ENCODE measurements at regions not wholly inside any gene's neighbourhood (a gene's known extent, or its start where the extent isn't known, plus 50 kb on each side); places are given as distances from the start of the nearest gene placed in this dataset.

- Histone ChIP-seq H3K36me3 (ENCODE audit: control insufficient read depth, insufficient read depth, low read length) (no peaks in the 10 kb centered on the region), H3K27me3 (ENCODE audit: control insufficient read depth, insufficient read depth, low read length) (no peaks in the 10 kb centered on the region), H3K27ac (ENCODE audit: low read length) (no peak overlapping the region), H3K4me3 (ENCODE audit: low read length) (no peak overlapping the region), H3K9me3 (ENCODE audit: control insufficient read depth, insufficient read depth, low read length) (no peaks in the 10 kb centered on the region), H3K4me1 (ENCODE audit: control insufficient read depth, insufficient read depth, low read length) (no peaks in the 10 kb centered on the region)
- DNase-seq (ENCODE audit: low read depth, low spot score), result no peak
- no CpG with 5 or more reads among the region's 5 CpGs for WGBS (ENCODE audit: insufficient coverage, insufficient read length)
Measured at GRCh38 chr12:124094733-124095132, 121.7 kb downstream of the ZNF664 start.

DNA sequence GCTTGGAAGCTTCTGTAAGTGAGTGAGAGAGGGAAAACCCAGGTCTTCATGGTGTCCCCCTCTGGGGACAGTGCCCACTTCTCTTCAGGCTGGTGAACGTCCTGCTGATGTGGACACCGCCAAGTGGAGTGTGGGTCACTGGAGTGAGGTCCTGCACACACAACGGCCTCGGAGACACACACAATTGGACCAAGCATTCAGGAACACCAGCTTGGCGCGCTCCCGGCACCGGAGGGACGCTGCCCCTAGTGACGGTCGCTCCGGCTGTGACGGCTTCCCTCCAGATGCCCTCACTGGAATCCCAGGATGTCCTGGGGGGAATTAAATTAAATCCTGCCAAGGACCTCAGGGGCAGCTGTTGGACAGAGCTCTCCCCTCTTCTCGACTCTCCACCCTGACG, 123.1 kb downstream of the ZNF664 start:
- no peak overlapping the region for H3K27ac ChIP-seq (ENCODE audit: low read length)
- no peaks in the 10 kb centered on the region for H3K27me3 ChIP-seq (ENCODE audit: control insufficient read depth, insufficient read depth, low read length)
- WGBS (ENCODE audit: insufficient coverage, insufficient read length), result no CpG with 5 or more reads among the region's 15 CpGs
- no peak overlapping the region for H3K4me3 ChIP-seq (ENCODE audit: low read length)
- H3K36me3 ChIP-seq (ENCODE audit: control insufficient read depth, insufficient read depth, low read length), result no peaks in the 10 kb centered on the region
- no peaks in the 10 kb centered on the region for H3K9me3 ChIP-seq (ENCODE audit: control insufficient read depth, insufficient read depth, low read length)
- DNase-seq (ENCODE audit: low read depth, low spot score), result no peak
- H3K4me1 ChIP-seq (ENCODE audit: control insufficient read depth, insufficient read depth, low read length), result no peaks in the 10 kb centered on the region

DNA sequence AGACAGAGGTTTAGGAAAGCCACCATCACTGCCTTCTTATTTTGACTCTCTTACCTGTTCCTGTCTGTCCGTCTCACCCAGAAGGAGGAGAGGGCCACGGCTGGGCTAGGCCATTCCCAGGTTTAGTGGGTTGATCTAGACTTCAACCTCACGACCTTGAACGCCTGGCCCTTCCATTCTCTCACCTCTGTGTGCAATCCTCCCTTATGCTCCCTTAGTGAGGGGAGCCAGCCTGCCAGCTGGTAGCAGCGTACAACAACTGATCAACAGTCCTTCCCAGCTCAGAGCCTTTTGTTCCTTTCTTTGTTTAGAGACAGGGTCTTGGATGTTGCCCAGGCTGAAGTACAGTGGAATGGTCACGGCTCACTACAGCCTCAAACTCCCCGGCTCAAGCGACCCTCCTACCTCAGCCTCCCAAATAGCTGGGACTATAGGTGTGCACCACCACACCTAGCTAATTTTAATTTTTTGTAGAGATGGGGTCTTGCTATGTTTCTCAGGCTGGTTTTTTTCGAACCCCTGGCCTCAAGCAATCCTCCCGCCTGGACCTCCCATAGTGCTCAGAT, 123.9 kb downstream of the ZNF664 start:
- H3K4me3 ChIP-seq (ENCODE audit: low read length), result no peak overlapping the region
- no CpG with 5 or more reads among the region's 10 CpGs for WGBS (ENCODE audit: insufficient coverage, insufficient read length)
- no peaks in the 10 kb centered on the region for H3K36me3 ChIP-seq (ENCODE audit: control insufficient read depth, insufficient read depth, low read length)
- no peaks in the 10 kb centered on the region for H3K4me1 ChIP-seq (ENCODE audit: control insufficient read depth, insufficient read depth, low read length)
- H3K27ac ChIP-seq (ENCODE audit: low read length), result no peak overlapping the region
- H3K27me3 ChIP-seq (ENCODE audit: control insufficient read depth, insufficient read depth, low read length), result no peaks in the 10 kb centered on the region
- H3K9me3 ChIP-seq (ENCODE audit: control insufficient read depth, insufficient read depth, low read length), result no peaks in the 10 kb centered on the region
- DNase-seq (ENCODE audit: low read depth, low spot score), result no peak

DNA sequence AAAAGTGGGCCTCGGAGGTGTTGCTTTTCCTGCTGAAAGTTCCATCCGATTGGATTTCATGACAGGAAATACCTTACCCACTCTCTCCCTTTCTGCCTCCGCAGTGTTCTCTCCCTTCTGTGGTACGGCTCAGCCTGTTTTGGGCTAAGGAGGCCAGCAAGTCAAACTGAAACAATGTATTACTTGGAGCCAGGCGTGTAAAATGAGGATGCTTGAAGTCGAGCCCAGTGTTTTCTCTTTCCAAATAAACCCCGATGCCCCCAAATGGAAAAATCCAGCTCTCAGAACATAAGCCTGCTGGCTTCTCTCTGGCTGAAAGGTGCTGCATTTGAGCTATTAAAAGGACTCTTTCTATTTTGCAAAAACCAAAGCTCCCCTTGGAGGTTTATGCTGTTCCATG, 124.7 kb downstream of the ZNF664 start:
- no peak for DNase-seq (ENCODE audit: low read depth, low spot score)
- no peak overlapping the region for H3K4me3 ChIP-seq (ENCODE audit: low read length)
- no peak overlapping the region for H3K27ac ChIP-seq (ENCODE audit: low read length)
- no peaks in the 10 kb centered on the region for H3K27me3 ChIP-seq (ENCODE audit: control insufficient read depth, insufficient read depth, low read length)
- no CpG with 5 or more reads among the region's 7 CpGs for WGBS (ENCODE audit: insufficient coverage, insufficient read length)
- no peaks in the 10 kb centered on the region for H3K36me3 ChIP-seq (ENCODE audit: control insufficient read depth, insufficient read depth, low read length)
- no peaks in the 10 kb centered on the region for H3K4me1 ChIP-seq (ENCODE audit: control insufficient read depth, insufficient read depth, low read length)
- no peaks in the 10 kb centered on the region for H3K9me3 ChIP-seq (ENCODE audit: control insufficient read depth, insufficient read depth, low read length)

DNA sequence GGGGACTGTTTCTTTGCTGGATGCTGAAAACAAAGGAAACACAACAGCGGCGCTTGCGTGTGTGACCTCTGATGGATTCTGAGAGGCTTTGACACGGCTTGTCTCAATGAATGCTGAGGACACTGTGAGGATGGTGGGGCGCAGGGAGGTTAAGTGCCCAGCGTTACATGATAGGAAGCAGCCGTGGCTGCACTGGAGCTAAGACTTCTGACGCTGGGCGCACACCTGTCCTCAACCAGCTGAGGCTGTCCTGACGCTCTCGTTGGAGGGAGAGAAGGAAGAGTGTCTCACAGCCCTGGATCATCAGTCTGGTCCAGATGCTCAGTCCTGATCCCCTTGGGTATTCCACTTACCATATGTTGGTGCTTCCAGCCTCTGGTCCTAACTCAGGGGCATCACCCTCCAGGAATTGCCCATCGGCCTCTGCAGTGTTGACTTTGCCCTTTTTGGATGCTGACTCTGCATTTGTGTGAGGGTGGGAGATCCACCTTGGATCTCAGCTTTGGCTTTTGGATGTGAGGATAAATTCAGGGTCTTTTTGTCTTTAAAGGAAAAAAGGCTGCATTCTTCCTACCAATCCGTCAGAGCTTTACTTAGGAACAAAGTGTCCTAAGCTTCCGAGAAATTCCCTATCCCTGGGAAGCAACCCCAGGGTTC, 125.2 kb downstream of the ZNF664 start:
- Histone ChIP-seq H3K27ac (ENCODE audit: low read length) (no peak overlapping the region), H3K27me3 (ENCODE audit: control insufficient read depth, insufficient read depth, low read length) (no peaks in the 10 kb centered on the region), H3K9me3 (ENCODE audit: control insufficient read depth, insufficient read depth, low read length) (peaks cover 1% of the 10 kb centered on the region; the same call in 1 of the 2 replicates), H3K4me3 (ENCODE audit: low read length) (no peak overlapping the region), H3K4me1 (ENCODE audit: control insufficient read depth, insufficient read depth, low read length) (no peaks in the 10 kb centered on the region), H3K36me3 (ENCODE audit: control insufficient read depth, insufficient read depth, low read length) (no peaks in the 10 kb centered on the region)
- DNase-seq (ENCODE audit: low read depth, low spot score), result no peak
- no CpG with 5 or more reads among the region's 14 CpGs for WGBS (ENCODE audit: insufficient coverage, insufficient read length)

DNA sequence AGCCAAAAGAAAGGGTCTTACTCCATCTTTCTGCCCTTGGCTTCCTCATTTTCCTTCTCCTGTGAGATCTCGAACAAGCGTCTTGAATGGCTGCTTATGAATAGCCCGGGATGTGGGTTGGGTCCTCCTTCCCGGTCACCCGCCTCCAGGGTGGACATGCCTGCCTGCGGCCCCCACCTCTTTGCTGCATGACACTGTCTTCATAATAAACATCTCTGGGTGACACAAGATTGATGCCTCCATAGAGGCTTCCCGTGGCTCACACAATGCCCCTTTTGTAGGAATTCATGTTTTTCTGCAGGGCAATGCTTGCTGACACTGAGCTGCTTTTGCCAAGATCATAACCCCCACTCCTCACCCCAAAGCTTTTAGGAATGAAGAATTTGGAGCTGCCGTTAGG, 125.9 kb downstream of the ZNF664 start:
- DNase-seq (ENCODE audit: low read depth, low spot score), result no peak
- Histone ChIP-seq H3K4me3 (ENCODE audit: low read length) (no peak overlapping the region), H3K36me3 (ENCODE audit: control insufficient read depth, insufficient read depth, low read length) (no peaks in the 10 kb centered on the region), H3K4me1 (ENCODE audit: control insufficient read depth, insufficient read depth, low read length) (no peaks in the 10 kb centered on the region), H3K27me3 (ENCODE audit: control insufficient read depth, insufficient read depth, low read length) (no peaks in the 10 kb centered on the region), H3K27ac (ENCODE audit: low read length) (no peak overlapping the region), H3K9me3 (ENCODE audit: control insufficient read depth, insufficient read depth, low read length) (peaks cover 1% of the 10 kb centered on the region; the same call in 1 of the 2 replicates)
- WGBS (ENCODE audit: insufficient coverage, insufficient read length), result no CpG with 5 or more reads among the region's 8 CpGs

- H3K27ac ChIP-seq (ENCODE audit: low read length), result no peak overlapping the region
- WGBS (ENCODE audit: insufficient coverage, insufficient read length), result no CpG with 5 or more reads among the region's 16 CpGs
- H3K27me3 ChIP-seq (ENCODE audit: control insufficient read depth, insufficient read depth, low read length), result no peaks in the 10 kb centered on the region
- no peaks in the 10 kb centered on the region for H3K4me1 ChIP-seq (ENCODE audit: control insufficient read depth, insufficient read depth, low read length)
- peaks cover 1% of the 10 kb centered on the region; the same call in 1 of the 2 replicates for H3K9me3 ChIP-seq (ENCODE audit: control insufficient read depth, insufficient read depth, low read length)
- no peak overlapping the region for H3K4me3 ChIP-seq (ENCODE audit: low read length)
- no peak for DNase-seq (ENCODE audit: low read depth, low spot score)
- H3K36me3 ChIP-seq (ENCODE audit: control insufficient read depth, insufficient read depth, low read length), result no peaks in the 10 kb centered on the region
Measured at GRCh38 chr12:124099661-124100060, 126.6 kb downstream of the ZNF664 start.

DNA sequence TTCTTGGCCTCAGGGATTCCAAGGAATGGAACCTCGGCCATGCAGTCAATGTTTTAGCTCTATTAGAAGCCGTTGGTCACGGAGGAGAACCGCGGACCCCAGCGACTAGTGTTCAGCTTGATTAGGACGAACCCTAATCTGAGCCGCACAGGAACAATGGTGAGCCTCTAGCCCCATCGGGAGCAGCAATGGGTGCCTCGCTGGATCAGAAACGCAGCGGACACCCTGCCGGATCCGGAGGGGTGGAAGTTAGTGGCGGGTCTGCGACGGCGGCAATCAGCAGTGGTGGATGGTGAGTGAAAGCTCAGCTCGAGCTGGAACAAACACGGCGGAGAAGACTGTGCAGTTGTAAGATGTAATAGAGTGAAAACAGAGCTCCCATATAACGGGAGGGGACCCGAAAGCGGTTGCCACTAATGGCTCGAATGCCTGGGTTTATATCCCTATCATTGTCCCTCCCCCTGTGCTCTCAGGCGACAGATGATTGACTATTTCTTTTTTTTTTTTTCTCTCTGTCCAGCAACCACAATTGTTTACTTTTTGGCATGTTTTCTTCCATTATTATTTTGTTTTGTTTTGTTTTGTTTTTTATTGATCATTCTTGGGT, 127.7 kb downstream of the ZNF664 start:
- no peaks in the 10 kb centered on the region for H3K36me3 ChIP-seq (ENCODE audit: control insufficient read depth, insufficient read depth, low read length)
- H3K27me3 ChIP-seq (ENCODE audit: control insufficient read depth, insufficient read depth, low read length), result no peaks in the 10 kb centered on the region
- H3K4me3 ChIP-seq (ENCODE audit: low read length), result no peak overlapping the region
- no CpG with 5 or more reads among the region's 26 CpGs for WGBS (ENCODE audit: insufficient coverage, insufficient read length)
- H3K9me3 ChIP-seq (ENCODE audit: control insufficient read depth, insufficient read depth, low read length), result peaks cover 1% of the 10 kb centered on the region; the same call in 1 of the 2 replicates
- no peak for DNase-seq (ENCODE audit: low read depth, low spot score)
- H3K27ac ChIP-seq (ENCODE audit: low read length), result no peak overlapping the region
- H3K4me1 ChIP-seq (ENCODE audit: control insufficient read depth, insufficient read depth, low read length), result no peaks in the 10 kb centered on the region

DNA sequence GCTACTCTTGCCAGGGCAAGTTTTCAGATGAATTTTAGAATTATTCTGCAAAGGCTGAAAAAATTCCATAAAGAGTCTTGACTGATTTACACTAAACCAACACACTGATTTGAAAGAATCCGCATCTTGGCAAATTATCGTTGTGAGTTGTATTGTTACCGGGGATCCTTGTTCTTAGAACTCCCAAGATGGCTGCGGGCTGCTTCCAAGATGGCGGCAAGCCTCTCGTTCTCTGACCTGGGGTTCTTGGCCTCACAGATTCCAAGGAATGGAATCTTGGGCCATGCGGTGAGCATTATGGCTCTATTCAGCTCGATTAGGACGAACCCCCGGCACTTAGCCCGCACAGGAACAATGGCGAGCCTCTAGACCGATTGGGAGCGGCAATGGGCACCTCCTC, 132.5 kb downstream of the ZNF664 start:
- Histone ChIP-seq H3K4me1 (ENCODE audit: control insufficient read depth, insufficient read depth, low read length) (no peaks in the 10 kb centered on the region), H3K4me3 (ENCODE audit: low read length) (no peak overlapping the region), H3K36me3 (ENCODE audit: control insufficient read depth, insufficient read depth, low read length) (no peaks in the 10 kb centered on the region), H3K27ac (ENCODE audit: low read length) (no peak overlapping the region), H3K9me3 (ENCODE audit: control insufficient read depth, insufficient read depth, low read length) (peaks cover 4% of the 10 kb centered on the region; the same call in 1 of the 2 replicates), H3K27me3 (ENCODE audit: control insufficient read depth, insufficient read depth, low read length) (no peaks in the 10 kb centered on the region)
- DNase-seq (ENCODE audit: low read depth, low spot score), result no peak
- no CpG with 5 or more reads among the region's 14 CpGs for WGBS (ENCODE audit: insufficient coverage, insufficient read length)

- H3K4me1 ChIP-seq (ENCODE audit: control insufficient read depth, insufficient read depth, low read length), result no peaks in the 10 kb centered on the region
- no peaks in the 10 kb centered on the region for H3K27me3 ChIP-seq (ENCODE audit: control insufficient read depth, insufficient read depth, low read length)
- DNase-seq (ENCODE audit: low read depth, low spot score), result no peak
- no peak overlapping the region for H3K27ac ChIP-seq (ENCODE audit: low read length)
- peaks cover 4% of the 10 kb centered on the region; the same call in 1 of the 2 replicates for H3K9me3 ChIP-seq (ENCODE audit: control insufficient read depth, insufficient read depth, low read length)
- no CpG with 5 or more reads among the region's 4 CpGs for WGBS (ENCODE audit: insufficient coverage, insufficient read length)
- H3K4me3 ChIP-seq (ENCODE audit: low read length), result no peak overlapping the region
- no peaks in the 10 kb centered on the region for H3K36me3 ChIP-seq (ENCODE audit: control insufficient read depth, insufficient read depth, low read length)
Measured at GRCh38 chr12:124107351-124107750, 134.3 kb downstream of the ZNF664 start.
